GM12874 (cell line): ENCODE measurements at regions not wholly inside any gene's neighbourhood (a gene's known extent, or its start where the extent isn't known, plus 50 kb on each side); places are given as distances from the start of the nearest gene placed in this dataset.

Experiments
- TF ChIP-seq, protein P1 (sequence below): IDR thresholded peaks from 2 replicates; pipeline ENCODE4 v1.5.1; 2011; ENCODE audit warnings: low read depth, mild to moderate bottlenecking, control low read depth, low read length, moderate library complexity; ENCODE audit not compliant: insufficient read depth

DNA sequence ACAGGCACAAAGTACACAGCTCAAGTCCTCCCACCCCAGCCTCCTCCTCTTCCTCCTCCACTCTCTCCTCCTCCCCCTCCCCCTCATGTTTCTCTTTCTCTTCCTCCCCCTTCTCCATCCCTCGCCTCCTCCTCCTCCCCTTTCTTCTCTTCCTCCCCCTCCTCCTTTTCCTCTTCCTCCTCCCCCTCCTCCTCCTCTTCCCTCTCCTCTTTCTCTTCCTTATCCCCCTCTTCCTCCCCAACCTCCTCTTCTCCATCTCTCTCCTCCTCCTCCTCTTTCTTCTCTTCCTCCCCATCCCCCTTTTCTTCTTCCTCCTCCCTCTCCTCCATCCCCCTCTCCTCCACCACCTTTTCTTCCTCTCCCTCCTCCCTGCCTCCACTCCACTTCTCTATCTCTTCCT is 276.3 kb upstream of the TSHZ3 start:
- TF ChIP-seq, protein P1, sequence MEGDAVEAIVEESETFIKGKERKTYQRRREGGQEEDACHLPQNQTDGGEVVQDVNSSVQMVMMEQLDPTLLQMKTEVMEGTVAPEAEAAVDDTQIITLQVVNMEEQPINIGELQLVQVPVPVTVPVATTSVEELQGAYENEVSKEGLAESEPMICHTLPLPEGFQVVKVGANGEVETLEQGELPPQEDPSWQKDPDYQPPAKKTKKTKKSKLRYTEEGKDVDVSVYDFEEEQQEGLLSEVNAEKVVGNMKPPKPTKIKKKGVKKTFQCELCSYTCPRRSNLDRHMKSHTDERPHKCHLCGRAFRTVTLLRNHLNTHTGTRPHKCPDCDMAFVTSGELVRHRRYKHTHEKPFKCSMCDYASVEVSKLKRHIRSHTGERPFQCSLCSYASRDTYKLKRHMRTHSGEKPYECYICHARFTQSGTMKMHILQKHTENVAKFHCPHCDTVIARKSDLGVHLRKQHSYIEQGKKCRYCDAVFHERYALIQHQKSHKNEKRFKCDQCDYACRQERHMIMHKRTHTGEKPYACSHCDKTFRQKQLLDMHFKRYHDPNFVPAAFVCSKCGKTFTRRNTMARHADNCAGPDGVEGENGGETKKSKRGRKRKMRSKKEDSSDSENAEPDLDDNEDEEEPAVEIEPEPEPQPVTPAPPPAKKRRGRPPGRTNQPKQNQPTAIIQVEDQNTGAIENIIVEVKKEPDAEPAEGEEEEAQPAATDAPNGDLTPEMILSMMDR, result no peak

DNA sequence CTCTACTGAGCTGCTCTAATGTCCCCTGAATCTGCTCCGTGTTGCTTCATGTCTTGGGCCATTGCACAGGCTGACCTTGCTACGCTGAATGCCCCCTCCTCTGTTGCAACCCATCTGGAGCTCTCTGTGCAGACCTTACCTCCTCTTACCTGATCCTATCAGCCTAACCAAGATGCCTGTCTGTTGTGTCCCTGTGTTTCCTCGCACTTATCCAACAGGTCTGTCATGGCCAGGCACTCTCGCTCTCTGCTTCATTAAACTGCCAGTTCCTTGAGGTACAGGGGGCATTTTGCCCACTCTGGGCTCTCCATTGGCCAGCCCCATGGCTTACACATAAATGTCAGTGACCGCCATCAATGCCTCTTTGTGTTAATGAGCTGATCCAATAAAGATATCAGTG is 277.7 kb upstream of the TSHZ3 start:
- TF ChIP-seq, protein P1, result no peak

DNA sequence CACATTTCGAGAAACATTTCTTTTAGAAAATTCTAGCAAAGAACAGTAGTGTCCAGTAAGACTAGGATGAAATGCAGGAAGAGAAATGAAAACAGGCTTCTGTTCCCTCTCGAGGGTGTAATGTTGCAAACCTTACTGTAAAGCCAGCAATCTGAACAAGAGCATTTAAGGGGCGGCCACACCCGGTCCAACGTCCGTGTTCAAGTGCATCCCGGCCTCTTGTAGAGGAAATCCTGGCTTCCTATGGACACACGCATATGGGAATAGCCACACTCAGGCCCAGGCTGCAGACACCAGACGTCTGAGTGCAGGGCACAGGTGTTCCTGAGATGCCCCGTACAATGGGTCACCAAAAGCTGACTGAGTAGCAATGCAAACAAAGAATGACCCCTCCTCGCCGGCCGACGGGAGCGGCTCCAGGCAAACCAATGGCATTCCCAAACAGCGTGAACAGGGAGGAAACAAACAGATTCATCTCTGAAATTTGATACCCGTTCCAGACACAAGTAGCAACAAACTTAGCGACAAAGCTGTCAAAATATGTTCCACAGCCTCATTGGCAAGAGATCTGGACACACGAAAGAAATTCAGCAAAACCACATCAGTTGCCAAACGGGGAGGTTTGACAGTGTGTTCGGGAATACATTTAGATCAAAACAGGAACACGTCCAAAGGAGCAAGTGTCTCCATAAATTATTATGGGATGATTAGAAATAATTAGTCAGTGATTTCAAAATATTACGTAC is 278.6 kb upstream of the TSHZ3 start:
- TF ChIP-seq, protein P1, result no peak

DNA sequence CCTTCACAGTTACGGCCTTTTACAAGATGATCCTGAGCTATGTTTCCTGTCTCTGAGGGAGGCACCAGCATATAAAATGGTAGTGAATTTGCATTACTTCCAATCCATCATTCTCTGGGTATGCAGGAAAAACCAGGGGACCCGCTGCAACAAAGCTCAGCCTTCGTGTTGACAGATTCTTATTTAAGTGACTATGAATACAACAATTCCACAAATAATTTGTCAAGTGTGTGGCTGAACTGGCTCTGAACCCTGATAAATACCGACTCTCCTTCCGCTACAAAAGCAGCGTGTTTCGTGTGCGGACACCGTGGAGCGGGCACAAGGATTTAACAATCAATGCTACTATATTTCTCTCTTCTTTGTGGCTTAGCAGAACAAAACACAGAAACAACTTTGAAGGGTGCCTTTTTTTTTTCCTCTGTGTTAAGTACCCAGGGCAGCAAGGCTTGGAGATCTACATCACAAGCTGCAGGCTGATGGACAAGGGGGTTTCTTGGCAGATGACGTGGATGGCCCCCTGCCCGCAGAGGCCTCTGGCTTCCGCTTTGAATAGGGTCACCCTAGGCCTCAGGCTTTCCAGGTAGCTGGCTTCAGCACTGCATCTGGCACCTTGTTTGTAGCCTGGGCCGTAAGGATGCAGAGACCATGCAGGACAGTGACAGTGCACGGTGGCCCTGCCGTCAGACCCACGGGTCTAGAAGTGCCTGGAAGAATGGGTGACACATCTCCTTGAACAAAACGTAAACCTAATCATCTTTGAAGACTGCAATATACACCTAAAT is 280.5 kb upstream of the TSHZ3 start:
- TF ChIP-seq, protein P1, result no peak

DNA sequence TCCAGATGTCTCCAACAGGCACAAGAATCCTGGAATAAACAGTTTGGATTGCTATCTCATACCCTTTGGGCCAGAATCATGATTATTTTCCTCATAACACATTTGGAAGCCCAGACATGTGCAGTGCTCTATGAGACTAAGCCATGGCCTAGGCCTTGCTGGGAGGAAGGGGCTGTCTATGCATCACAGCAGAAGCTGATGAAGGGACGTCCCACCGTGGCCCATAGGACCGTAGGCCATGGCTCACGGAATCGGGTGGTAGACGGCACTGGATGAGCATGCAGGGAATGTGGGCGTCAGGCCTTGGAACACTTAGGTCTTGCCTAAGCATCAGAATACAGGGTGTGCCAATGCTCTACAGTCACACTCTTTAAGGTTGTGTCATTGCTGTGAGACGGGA is 283.8 kb upstream of the TSHZ3 start:
- TF ChIP-seq, protein P1, result no peak

DNA sequence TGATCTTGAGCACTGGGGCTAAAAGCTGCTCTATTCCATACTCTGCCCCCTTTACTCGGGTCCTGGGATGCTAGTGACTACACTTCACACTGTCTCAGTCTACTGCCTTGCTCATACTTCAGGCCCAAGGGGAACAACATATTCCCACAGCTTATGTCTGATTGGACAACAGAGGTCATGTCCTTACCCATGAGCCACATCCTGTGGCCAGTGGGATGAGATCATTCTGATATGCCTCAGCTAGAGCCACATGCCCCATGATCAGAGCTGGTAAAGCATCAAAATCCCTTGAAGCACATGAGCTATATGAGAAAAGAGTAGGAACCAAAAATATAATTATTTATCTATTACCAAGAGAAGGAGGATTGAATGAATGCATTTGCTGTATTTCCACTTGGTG is 290.1 kb upstream of the TSHZ3 start:
- TF ChIP-seq, protein P1, result no peak

DNA sequence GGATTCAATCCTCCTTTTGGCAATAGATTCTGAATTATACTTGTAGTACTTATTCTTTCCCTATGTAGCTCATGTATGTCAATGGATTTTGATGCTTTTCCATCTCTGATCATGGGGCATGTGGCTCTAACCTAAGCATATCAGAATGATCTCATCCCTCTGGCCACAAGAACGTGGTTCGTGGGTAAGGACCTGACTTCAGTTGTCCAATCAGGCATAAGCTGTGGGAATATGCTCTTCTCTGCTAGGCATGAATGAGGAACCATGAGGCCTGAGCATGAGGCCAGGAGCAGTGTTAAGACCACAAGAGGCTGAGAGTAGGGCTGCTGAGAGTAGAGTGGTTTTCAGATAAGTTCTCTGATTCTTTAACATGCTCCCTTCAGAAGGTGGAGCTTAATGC is 292.4 kb upstream of the TSHZ3 start:
- TF ChIP-seq, protein P1, result no peak
